DND-41 (cell line): ENCODE measurements at regions not wholly inside any gene's neighbourhood (a gene's known extent, or its start where the extent isn't known, plus 50 kb on each side); places are given as distances from the start of the nearest gene placed in this dataset.

Experiments
- CTCF ChIP-seq: IDR thresholded peaks from 2 replicates; pipeline ENCODE4 v1.5.1; 2012; ENCODE audit warnings: borderline replicate concordance, low read length, moderate library complexity, mild to moderate bottlenecking; ENCODE audit not compliant: poor library complexity, severe bottlenecking; ENCODE audit errors: extremely low read depth
- EZH2 ChIP-seq: IDR thresholded peaks from 3 replicates; pipeline ENCODE4 v1.6.1; 2012; ENCODE audit warnings: borderline replicate concordance, low read depth, mild to moderate bottlenecking, moderate library complexity, low read length, inconsistent platforms; ENCODE audit not compliant: severe bottlenecking

DNA sequence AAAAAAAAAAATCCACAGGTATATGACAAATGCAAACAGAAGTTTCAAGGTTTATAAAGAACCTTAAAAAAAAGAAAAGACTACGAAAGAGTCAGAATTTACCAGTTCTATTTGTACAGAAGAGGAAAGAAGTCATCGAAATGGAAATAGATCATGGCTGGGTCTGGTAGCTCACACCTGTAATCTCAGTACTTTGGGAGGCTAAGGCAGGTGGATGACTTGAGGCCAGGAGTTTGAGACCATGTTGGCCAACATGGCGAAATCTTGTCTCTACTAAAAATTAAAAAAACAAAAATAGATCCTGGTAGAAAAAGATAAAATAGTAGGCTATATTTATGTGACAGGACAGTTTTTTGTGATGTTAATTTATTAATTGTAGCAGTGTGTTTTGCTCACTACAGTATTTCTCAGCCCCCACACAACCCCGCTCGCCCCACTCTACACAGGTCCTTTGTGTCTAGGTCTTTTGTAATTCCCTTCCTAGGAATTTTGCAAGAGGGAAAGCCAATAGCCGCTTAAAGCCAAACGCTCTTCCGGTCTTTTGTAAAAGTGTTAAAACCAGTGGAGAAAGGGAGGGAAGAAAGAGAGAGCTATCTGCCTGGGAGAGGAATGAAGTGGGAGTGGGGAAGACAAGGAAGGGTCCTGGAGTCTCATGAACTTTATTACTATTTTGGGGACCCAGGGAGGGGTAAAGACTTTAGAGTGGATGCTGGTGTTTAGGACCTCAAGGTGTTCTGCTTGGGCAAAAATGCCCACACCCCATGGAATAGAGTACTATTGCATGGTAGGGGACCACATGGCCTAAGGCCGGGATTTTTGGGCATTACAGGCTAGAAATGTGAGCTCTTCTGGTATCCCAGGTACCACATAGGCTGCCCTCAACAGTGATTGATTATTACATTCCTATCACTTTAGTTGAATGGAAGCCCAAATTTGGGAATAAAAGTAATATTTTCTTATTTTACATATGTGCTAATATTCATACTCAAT is 59.4 kb upstream of the XPO1 start:
- TF ChIP-seq CTCF (no peak), EZH2 (no peak)
